ENCODE measurements at regions not wholly inside any gene's neighbourhood (a gene's known extent, or its start where the extent isn't known, plus 50 kb on each side); places are given as distances from the start of the nearest gene placed in this dataset.

DNA sequence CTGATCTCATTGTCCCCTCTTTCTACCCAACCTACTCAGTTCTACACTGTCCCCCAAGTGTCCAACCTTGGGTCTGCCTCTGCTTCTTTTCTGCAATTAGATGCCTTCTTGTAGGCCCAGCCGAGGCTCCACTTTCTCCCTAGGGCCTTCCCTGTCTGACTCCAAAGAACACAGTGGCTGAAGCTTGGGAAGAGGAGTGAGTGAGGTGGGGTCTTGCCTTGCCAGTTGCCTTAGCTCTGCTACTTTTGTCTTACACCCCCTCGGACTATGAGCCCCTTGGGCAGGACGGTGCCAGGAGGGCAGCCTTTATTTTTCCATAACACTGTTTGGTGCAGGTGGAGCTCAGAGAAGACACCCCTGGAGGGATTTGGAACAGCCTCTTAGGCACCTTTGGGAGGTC is 345.1 kb downstream of the CYP26B1 start:
- TF ChIP-seq POLR2A (IDR thresholded peaks at IDR 0.05; ENCODE audit: low read depth, low read length) (no peak), RAD51 (IDR thresholded peaks at IDR 0.05) (no peak), POLR2AphosphoS2 (IDR thresholded peaks at IDR 0.05; ENCODE audit: low read depth, low read length) (no peak), HCFC1 (IDR thresholded peaks at IDR 0.05; ENCODE audit: low read length) (no peak), HDAC2 (IDR thresholded peaks at IDR 0.05) (no peak), EZH2 (IDR thresholded peaks at IDR 0.05; ENCODE audit: borderline replicate concordance, control insufficient read depth, low read depth, low read length) (no peak), ZNF274 (IDR thresholded peaks at IDR 0.05; ENCODE audit: insufficient read depth, insufficient read length) (no peak), ZSCAN29 (IDR thresholded peaks at IDR 0.05) (no peak), CBX3 (IDR thresholded peaks at IDR 0.05; ENCODE audit: borderline replicate concordance, low read depth) (no peak)
- TF ChIP-seq, protein P1, sequence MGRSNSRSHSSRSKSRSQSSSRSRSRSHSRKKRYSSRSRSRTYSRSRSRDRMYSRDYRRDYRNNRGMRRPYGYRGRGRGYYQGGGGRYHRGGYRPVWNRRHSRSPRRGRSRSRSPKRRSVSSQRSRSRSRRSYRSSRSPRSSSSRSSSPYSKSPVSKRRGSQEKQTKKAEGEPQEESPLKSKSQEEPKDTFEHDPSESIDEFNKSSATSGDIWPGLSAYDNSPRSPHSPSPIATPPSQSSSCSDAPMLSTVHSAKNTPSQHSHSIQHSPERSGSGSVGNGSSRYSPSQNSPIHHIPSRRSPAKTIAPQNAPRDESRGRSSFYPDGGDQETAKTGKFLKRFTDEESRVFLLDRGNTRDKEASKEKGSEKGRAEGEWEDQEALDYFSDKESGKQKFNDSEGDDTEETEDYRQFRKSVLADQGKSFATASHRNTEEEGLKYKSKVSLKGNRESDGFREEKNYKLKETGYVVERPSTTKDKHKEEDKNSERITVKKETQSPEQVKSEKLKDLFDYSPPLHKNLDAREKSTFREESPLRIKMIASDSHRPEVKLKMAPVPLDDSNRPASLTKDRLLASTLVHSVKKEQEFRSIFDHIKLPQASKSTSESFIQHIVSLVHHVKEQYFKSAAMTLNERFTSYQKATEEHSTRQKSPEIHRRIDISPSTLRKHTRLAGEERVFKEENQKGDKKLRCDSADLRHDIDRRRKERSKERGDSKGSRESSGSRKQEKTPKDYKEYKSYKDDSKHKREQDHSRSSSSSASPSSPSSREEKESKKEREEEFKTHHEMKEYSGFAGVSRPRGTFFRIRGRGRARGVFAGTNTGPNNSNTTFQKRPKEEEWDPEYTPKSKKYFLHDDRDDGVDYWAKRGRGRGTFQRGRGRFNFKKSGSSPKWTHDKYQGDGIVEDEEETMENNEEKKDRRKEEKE (IDR thresholded peaks at IDR 0.05), result no peak
- TF ChIP-seq, protein P2, sequence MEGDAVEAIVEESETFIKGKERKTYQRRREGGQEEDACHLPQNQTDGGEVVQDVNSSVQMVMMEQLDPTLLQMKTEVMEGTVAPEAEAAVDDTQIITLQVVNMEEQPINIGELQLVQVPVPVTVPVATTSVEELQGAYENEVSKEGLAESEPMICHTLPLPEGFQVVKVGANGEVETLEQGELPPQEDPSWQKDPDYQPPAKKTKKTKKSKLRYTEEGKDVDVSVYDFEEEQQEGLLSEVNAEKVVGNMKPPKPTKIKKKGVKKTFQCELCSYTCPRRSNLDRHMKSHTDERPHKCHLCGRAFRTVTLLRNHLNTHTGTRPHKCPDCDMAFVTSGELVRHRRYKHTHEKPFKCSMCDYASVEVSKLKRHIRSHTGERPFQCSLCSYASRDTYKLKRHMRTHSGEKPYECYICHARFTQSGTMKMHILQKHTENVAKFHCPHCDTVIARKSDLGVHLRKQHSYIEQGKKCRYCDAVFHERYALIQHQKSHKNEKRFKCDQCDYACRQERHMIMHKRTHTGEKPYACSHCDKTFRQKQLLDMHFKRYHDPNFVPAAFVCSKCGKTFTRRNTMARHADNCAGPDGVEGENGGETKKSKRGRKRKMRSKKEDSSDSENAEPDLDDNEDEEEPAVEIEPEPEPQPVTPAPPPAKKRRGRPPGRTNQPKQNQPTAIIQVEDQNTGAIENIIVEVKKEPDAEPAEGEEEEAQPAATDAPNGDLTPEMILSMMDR (IDR thresholded peaks at IDR 0.05 in 2 of 3, conservative IDR thresholded peaks at IDR 0.05 in 1 of 3; ENCODE audit: control insufficient read depth in 2 of 3, extremely low read depth in 1 of 3, insufficient read depth in 1 of 3, low read depth in 3 of 3, low read length in 3 of 3), result no peak
- TF ChIP-seq, protein P3, sequence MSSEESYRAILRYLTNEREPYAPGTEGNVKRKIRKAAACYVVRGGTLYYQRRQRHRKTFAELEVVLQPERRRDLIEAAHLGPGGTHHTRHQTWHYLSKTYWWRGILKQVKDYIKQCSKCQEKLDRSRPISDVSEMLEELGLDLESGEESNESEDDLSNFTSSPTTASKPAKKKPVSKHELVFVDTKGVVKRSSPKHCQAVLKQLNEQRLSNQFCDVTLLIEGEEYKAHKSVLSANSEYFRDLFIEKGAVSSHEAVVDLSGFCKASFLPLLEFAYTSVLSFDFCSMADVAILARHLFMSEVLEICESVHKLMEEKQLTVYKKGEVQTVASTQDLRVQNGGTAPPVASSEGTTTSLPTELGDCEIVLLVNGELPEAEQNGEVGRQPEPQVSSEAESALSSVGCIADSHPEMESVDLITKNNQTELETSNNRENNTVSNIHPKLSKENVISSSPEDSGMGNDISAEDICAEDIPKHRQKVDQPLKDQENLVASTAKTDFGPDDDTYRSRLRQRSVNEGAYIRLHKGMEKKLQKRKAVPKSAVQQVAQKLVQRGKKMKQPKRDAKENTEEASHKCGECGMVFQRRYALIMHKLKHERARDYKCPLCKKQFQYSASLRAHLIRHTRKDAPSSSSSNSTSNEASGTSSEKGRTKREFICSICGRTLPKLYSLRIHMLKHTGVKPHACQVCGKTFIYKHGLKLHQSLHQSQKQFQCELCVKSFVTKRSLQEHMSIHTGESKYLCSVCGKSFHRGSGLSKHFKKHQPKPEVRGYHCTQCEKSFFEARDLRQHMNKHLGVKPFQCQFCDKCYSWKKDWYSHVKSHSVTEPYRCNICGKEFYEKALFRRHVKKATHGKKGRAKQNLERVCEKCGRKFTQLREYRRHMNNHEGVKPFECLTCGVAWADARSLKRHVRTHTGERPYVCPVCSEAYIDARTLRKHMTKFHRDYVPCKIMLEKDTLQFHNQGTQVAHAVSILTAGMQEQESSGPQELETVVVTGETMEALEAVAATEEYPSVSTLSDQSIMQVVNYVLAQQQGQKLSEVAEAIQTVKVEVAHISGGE (CRISPR knock-in tag; IDR thresholded peaks at IDR 0.05), result no peak
- TF ChIP-seq, protein P4, sequence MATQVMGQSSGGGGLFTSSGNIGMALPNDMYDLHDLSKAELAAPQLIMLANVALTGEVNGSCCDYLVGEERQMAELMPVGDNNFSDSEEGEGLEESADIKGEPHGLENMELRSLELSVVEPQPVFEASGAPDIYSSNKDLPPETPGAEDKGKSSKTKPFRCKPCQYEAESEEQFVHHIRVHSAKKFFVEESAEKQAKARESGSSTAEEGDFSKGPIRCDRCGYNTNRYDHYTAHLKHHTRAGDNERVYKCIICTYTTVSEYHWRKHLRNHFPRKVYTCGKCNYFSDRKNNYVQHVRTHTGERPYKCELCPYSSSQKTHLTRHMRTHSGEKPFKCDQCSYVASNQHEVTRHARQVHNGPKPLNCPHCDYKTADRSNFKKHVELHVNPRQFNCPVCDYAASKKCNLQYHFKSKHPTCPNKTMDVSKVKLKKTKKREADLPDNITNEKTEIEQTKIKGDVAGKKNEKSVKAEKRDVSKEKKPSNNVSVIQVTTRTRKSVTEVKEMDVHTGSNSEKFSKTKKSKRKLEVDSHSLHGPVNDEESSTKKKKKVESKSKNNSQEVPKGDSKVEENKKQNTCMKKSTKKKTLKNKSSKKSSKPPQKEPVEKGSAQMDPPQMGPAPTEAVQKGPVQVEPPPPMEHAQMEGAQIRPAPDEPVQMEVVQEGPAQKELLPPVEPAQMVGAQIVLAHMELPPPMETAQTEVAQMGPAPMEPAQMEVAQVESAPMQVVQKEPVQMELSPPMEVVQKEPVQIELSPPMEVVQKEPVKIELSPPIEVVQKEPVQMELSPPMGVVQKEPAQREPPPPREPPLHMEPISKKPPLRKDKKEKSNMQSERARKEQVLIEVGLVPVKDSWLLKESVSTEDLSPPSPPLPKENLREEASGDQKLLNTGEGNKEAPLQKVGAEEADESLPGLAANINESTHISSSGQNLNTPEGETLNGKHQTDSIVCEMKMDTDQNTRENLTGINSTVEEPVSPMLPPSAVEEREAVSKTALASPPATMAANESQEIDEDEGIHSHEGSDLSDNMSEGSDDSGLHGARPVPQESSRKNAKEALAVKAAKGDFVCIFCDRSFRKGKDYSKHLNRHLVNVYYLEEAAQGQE (IDR thresholded peaks at IDR 0.05; ENCODE audit: low read depth, low read length), result no peak

Measured in GM12878 (cell line).